Fibroblast of mammary gland (primary cell): ENCODE measurements at regions not wholly inside any gene's neighbourhood (a gene's known extent, or its start where the extent isn't known, plus 50 kb on each side); places are given as distances from the start of the nearest gene placed in this dataset.

ENCODE experiments used
- DNase-seq: peaks from one replicate; pipeline ENCODE4 v3.0.0-alpha.2; 2010; ENCODE audit warnings: low read depth
- H3K4me3 ChIP-seq: 2 replicates; pipeline ENCODE4 v1.5.1; 2011; ENCODE audit warnings: low read depth, mild to moderate bottlenecking, low read length, moderate library complexity; ENCODE audit not compliant: control insufficient read depth
- CTCF ChIP-seq: conservative IDR thresholded peaks from 2 replicates; pipeline ENCODE4 v1.5.1; 2011; ENCODE audit warnings: low read depth, low read length, inconsistent platforms; ENCODE audit not compliant: control insufficient read depth, insufficient read depth

- DNase-seq: no peak
- no peak for TF ChIP-seq CTCF
- H3K4me3 ChIP-seq: no peak overlapping the region
Measured at GRCh38 chr19:28422791-28423650, 789.9 kb downstream of the UQCRFS1 start.

DNA sequence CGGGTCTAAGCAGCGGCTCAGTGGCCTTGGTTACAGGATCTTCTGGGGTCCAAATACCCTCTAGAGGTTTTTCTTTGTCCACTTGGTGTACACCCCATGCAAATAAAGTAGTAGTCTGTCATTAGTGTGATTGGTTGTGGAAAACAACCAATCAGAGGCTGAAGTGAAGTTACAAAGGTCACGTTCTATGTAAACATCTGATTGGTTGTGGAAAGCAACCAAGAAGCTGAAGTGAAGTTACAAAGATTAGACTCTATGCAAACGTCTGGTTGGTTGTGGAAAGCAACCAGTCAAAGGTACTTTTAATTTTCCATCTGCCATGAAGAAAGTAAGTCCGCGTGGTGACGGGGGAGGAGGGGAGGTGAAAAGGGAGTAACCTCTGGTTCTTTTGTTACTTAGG, 790.9 kb downstream of the UQCRFS1 start:
- H3K4me3 ChIP-seq: no peak overlapping the region
- no peak for TF ChIP-seq CTCF
- no peak for DNase-seq

- peak; percentile 12 for DNase-seq
- H3K4me3 ChIP-seq: no peak overlapping the region
- no peak for TF ChIP-seq CTCF
Measured at GRCh38 chr19:28420811-28421550, 792.0 kb downstream of the UQCRFS1 start.

GRCh38 chr19:28419312-28419711, 793.6 kb downstream of the UQCRFS1 start:
- no peak for TF ChIP-seq CTCF
- no peak for DNase-seq
- no peak overlapping the region for H3K4me3 ChIP-seq

DNA sequence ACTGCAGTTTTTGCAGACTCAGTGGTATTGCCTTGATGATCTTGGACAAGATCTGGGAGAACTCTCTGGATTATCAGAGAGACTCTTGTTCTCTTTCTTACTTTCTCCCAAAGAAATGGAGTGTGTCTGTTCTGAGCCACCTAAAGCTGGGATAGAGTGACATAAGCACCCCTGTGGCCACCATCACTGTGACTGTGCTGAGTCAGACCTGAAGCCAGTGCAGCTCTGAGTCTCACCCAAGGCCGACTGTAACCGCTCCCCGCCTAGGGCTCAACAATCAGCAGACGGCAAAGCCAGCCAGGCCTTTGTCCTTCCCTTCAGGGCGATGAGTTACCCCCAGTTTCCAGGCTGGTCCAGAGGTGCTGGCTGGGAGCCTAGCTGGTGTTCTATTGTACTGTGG, 795.6 kb downstream of the UQCRFS1 start:
- no peak overlapping the region for H3K4me3 ChIP-seq
- no peak for DNase-seq
- no peak for TF ChIP-seq CTCF

- DNase-seq: no peak
- TF ChIP-seq CTCF: no peak
- no peak overlapping the region for H3K4me3 ChIP-seq
Measured at GRCh38 chr19:28416245-28416644, 796.7 kb downstream of the UQCRFS1 start.
